Islet precursor cell (in vitro differentiated cells): ENCODE measurements at regions not wholly inside any gene's neighbourhood (a gene's known extent, or its start where the extent isn't known, plus 50 kb on each side); places are given as distances from the start of the nearest gene placed in this dataset.
"Not testable (repeated sequence)": the region's sequence is repeated elsewhere in the genome, so short reads cannot be mapped to it uniquely, and the experiment has no call there.

Experiments used
- DNase-seq: peaks from one replicate; pipeline ENCODE4 v3.0.0-alpha.2; 2018

- no peak for DNase-seq
Measured at GRCh38 chr18:32884543-32884942, 111.7 kb upstream of the KLHL14 start.

- no peak for DNase-seq
Measured at GRCh38 chr18:32881009-32881408, 108.2 kb upstream of the KLHL14 start.

GRCh38 chr18:32879497-32879896 lies 106.7 kb upstream of the KLHL14 start:
- no peak for DNase-seq

- no peak for DNase-seq
Measured at GRCh38 chr18:32878436-32878835, 105.6 kb upstream of the KLHL14 start.

GRCh38 chr18:32877371-32877770 lies 104.5 kb upstream of the KLHL14 start:
- DNase-seq = no peak

GRCh38 chr18:32875625-32876024 lies 102.8 kb upstream of the KLHL14 start:
- no peak for DNase-seq

- DNase-seq = no peak
Measured at GRCh38 chr18:32871786-32872185, 99.0 kb upstream of the KLHL14 start.

GRCh38 chr18:32870611-32871010 lies 97.8 kb upstream of the KLHL14 start:
- no peak for DNase-seq

GRCh38 chr18:32868406-32868805 lies 95.6 kb upstream of the KLHL14 start:
- DNase-seq = no peak

- no peak for DNase-seq
Measured at GRCh38 chr18:32867936-32868335, 95.1 kb upstream of the KLHL14 start.

GRCh38 chr18:32867330-32867729 lies 94.5 kb upstream of the KLHL14 start:
- no peak for DNase-seq

- DNase-seq = not testable (repeated sequence)
Measured at GRCh38 chr18:32862031-32862430, 89.2 kb upstream of the KLHL14 start.

- no peak for DNase-seq
Measured at GRCh38 chr18:32851936-32852335, 79.1 kb upstream of the KLHL14 start.

- no peak for DNase-seq
Measured at GRCh38 chr18:32848826-32849225, 76.0 kb upstream of the KLHL14 start.

- DNase-seq = peak; percentile 72
Measured at GRCh38 chr18:32847691-32848090, 74.9 kb upstream of the KLHL14 start.

GRCh38 chr18:32846896-32847295 lies 74.1 kb upstream of the KLHL14 start:
- DNase-seq = no peak

GRCh38 chr18:32840962-32841361 lies 68.1 kb upstream of the KLHL14 start:
- DNase-seq = no peak

GRCh38 chr18:32835951-32836350 lies 63.1 kb upstream of the KLHL14 start:
- DNase-seq = no peak

- no peak for DNase-seq
Measured at GRCh38 chr18:32831781-32832180, 59.0 kb upstream of the KLHL14 start.

GRCh38 chr18:32823226-32823625 lies 50.4 kb upstream of the KLHL14 start:
- DNase-seq = no peak
